GM21360 (cell line): ENCODE measurements at regions not wholly inside any gene's neighbourhood (a gene's known extent, or its start where the extent isn't known, plus 50 kb on each side); places are given as distances from the start of the nearest gene placed in this dataset.

Experiments used
- ATAC-seq: cut with Tn5 transposase; IDR thresholded peaks from one replicate; pipeline ENCODE4 v1.9.1; 2021; ENCODE audit warnings: mild to moderate bottlenecking, moderate library complexity; ENCODE audit not compliant: unreplicated experiment

DNA sequence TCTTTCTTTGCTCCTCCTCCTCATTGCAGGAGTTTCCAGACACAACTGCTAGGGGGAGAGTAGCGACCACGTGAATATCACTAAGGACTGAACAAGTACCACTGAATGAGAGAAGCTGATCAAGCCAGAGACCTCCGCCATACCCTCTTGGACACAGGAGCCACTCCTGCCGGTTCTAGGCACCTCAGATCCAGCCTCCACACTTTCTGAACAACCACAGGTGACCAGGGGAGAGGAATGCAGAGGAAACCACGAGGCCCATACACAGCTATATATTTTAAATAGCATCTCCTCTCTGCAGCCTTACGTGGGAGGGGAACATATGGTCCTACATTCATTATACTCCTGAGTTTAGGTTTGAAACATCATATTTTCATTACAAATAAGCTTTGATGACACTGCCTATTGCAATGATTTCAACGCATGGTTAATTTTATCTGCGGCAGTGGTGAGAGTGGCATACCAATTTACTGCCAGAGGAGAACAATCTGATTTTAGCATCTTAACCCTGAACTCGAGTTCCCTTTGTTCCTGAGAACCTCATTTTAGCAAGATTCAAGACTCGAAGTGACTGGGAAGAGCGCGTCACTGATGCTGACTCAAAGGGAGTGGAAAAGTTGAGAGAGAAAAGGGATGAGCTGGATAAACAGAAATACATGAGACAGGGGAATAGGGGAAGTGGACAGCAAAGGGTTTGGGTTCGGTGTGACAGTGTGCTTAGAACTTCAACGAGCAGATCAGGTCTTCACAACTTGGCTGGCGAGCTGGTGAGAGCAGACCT is 231.7 kb upstream of the PPARGC1A start:
- ATAC-seq: no peak

DNA sequence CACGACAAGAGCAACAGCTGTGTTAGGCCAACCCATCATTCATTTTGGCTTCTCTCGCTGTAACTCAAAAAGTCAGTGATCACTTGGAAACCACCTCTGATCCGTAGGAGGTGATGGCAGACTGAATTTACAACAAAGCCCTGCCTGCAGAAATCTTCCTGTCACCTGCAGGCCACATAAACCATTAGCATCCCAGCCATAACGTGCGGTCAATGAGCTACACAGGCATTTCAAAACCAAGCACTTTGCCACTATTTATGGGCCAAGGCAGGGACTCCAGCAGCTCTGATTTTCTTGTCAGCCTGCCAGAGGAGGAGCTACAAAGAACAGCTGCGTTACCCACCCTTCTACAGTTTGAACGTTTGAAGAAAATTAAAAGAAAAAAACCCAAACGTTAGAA is 228.1 kb upstream of the PPARGC1A start:
- no peak for ATAC-seq

DNA sequence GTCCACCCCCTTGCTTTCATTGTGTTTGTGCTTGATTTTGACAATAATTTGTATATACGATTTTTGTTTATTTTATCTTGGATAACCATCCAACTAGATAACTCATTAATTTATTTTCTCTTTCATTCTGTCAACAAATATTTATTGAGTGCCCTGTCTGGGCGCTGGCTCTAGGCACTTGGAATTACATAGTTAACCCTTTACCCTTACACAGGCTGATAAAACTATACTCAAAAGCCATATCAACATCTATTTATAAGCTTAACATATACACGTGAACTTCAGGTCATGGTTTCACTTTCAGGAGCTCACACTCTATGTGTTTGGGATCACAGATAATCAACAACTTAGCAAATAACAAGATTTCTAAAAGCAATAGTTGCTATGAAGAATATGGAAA is 226.3 kb upstream of the PPARGC1A start:
- no peak for ATAC-seq

GRCh38 chr4:24114919-24115500 is 225.2 kb upstream of the PPARGC1A start:
- ATAC-seq: no peak

- no peak for ATAC-seq
Measured at GRCh38 chr4:24114444-24114843, 224.6 kb upstream of the PPARGC1A start.

- no peak for ATAC-seq
Measured at GRCh38 chr4:24112466-24112865, 222.6 kb upstream of the PPARGC1A start.

DNA sequence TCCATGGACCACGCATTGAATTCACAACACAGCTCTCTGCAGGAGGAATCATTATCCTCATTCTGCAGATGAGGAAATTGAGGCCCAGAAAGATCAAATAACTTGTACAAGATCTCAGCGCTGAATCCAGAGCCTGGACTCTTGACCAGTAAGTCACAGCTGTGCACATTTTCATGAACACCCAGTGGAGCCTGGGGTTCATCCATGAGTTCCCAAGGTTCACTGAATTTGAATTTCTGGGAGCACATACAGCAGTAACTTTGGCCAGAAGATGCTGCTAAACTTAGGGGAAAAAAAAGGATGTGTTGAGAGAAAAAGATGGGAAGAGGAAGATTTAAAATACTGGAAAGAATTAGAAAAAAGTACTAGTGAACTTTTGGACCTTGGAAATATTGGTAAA is 218.7 kb upstream of the PPARGC1A start:
- no peak for ATAC-seq

DNA sequence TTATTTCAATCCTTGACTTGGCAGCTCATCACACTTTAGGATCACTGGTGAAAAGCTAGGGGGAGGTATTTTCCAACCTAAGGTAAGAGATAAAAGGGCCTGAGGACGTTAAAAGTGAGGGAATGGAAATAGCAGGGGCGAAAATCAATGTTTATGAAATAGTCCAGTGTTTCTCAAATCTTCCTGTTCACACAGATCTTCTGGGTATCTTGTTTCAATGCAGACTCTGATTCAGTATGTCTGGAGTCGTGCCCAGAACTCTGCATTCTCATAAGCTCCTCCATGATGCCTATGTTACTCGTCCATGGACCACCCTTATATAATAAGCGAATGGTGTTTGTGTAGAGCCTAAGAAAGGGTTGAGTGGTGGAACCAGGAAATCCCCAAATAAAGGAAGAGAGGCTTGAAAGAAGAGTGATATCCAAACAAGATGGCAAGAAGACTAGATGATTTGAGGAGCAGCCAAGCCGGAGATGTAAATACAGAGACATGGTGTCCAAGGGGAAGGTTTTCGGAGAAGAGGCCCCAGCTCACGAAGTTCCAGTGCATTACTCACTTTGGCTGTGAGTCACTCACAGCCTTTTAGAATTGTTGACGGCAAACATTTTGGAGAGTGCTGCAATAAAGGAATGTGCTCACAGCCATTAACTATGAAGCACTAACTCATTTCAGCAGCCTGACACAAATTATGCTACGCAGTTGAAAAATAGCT is 215.6 kb upstream of the PPARGC1A start:
- ATAC-seq: no peak

GRCh38 chr4:24104158-24104565 is 214.3 kb upstream of the PPARGC1A start:
- ATAC-seq: no peak

- ATAC-seq: no peak
Measured at GRCh38 chr4:24103434-24104157, 213.7 kb upstream of the PPARGC1A start.

DNA sequence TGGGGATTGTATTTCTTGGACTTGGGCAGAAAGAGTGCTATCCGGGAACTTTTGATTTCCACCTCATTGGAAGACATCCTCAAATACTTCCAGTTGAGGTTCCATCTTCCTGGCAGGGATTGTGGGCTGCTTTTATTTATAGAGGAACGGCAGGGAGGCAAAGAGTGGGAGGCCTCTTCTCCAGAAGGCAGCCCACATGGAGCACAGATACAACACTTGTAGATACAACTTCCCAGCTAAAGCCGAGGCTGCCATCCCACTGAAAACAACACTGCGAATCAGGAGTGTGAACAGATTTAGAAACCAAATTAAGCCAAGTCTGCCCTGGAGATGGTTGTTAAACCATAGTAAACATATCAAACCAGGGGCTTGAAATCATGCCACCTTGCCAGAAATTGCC is 212.8 kb upstream of the PPARGC1A start:
- ATAC-seq: no peak

DNA sequence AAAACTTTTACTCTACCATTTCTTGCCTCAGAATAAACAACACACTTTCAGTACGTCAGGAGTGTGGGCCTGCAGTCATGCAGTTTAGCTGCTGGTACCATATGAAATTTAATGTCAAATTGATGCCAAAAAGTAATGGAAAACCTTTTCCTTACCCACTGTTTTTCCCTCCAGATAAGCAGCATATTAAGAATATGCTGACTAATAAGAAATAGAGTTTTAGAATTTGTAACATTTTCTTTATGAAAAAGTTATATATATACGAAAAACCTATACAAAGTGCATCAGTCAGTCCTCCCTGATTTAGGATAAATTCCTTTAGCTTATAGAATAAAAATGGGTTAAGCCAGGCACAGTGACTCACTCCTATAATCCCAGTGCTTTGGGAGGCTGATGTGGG is 206.8 kb upstream of the PPARGC1A start:
- no peak for ATAC-seq

- no peak for ATAC-seq
Measured at GRCh38 chr4:24094726-24095125, 204.9 kb upstream of the PPARGC1A start.

DNA sequence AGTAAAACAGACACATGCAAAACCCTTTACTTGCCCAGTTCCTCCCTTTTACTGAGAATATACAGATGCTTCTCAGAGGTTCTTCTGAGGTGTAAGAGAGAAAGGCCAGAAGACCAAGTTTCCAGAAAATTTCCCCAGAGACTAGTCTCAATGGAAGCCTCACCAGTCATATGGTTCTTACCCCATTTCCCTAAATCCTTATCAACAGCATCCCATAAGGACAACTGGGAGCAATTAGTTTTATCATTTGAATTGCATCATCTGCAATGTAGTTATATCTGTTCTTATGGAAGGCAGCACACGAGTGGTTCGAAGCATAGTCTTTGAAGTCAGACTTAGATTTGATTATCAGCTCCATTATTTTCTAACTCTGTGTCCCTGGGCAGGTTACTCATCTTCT is 203.6 kb upstream of the PPARGC1A start:
- ATAC-seq: no peak

DNA sequence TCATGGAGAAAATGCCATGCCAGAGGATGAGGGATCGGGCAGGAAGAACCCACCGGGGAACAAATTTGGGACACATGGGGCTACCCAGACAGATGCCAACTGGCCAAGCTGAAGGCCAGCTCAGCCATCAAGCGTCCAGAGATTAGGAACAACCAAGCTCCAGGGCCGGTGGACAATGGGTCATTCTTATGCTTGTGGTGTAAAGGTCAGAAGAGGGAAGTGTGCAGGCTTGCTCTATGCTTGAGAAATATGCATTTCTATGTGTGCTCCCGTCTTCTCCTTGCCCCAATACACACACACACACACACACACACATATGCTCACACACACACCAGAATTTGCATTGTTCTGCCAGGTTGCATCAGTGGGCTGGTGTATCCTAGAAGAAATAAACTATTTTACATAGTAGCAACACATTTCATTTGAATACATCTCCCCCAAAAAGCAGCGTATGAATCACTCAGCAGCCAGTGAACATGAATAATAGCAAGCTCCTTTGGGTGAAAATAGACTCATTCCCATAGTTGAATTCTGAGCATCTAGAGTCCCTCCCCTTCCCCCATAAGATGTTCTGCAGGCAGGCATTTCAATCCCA is 201.9 kb upstream of the PPARGC1A start:
- ATAC-seq: no peak

DNA sequence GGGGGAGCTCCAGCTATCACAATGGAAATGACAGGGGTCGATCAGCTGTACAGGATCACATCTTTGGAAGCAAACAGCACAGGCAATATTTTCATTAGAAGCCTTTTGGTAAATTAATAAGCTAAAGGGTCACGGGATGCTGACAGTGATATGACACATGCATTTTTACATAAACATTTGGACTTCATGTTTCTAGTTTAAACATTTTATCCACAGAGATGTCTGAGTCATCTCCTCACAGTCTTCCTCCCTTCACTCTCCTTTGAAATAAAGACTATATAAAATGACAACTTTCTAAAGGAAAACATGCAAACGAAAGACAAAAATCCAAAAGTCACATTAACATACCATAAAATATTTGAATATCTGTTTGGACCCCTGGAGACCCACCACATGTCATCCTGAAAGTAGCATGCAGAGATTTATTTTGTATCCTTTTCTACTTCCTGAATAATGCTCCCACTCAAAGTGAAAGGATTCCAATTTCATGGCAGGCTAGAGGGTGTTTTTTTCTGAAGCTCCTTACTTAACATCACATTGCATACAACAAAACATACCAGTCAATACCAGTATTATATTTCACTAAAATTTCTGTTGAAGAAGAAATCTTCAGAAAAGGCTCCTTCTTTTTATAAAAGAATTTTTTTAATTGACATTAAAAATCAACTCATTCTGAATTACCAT is 200.1 kb upstream of the PPARGC1A start:
- ATAC-seq: no peak

DNA sequence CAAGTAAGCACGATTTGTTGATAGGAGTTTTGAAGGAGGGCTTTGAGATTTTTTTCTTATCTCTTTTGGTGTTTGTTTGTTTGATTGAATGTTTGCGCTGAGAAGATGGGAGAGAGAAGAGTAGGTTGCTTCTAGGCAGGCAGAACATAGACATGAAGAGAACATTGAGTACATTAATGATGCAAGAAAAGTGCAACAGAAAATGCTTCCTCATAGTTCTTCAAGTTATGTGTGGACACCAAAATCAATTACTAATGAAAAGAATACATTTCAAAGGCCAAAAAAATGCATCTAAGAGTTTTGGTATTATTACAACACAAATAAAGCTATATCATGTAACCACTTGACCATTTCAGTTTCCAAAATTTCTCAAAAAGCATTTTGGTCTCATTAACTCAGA is 191.0 kb upstream of the PPARGC1A start:
- ATAC-seq: no peak

- no peak for ATAC-seq
Measured at GRCh38 chr4:24078347-24078962, 188.6 kb upstream of the PPARGC1A start.

GRCh38 chr4:24076811-24077210 is 187.0 kb upstream of the PPARGC1A start:
- no peak for ATAC-seq

- no peak for ATAC-seq
Measured at GRCh38 chr4:24073948-24074347, 184.1 kb upstream of the PPARGC1A start.
